A673 (cell line): ENCODE measurements at regions not wholly inside any gene's neighbourhood (a gene's known extent, or its start where the extent isn't known, plus 50 kb on each side); places are given as distances from the start of the nearest gene placed in this dataset.

Experiments used
- CTCF ChIP-seq: fragments of 300-800, 200-600 bp; sonication (generic); conservative IDR thresholded peaks from 2 replicates; pipeline ENCODE4 v1.5.1; 2017; ENCODE audit warnings: low read depth, mild to moderate bottlenecking, antibody characterized with exemption, low read length, moderate library complexity, mixed read lengths
- EZH2 ChIP-seq: fragments of 200-600 bp; sonication (generic); IDR thresholded peaks from 2 replicates; pipeline ENCODE4 v1.6.1; 2017; ENCODE audit warnings: borderline replicate concordance, low read depth, mild to moderate bottlenecking, mixed read lengths, antibody characterized with exemption, low read length; ENCODE audit not compliant: poor library complexity, severe bottlenecking

DNA sequence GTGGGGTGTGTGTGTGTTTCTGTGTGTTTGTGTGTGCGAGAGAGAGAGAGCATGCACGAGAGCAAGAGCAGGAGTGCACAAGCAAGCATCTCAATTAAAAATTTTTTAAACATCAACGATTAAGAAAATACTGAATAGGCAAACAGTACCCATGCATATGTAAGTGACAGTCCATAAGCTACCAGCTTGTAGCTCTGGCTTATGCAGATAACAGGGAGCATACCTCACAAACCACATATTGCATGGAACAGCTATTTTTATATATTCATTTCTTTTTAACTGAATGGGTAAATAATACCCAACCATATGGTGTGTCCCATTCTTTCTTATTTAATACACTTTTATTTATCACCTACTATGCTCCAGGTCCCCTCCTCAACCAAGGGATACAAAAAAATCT is 234.5 kb downstream of the KBTBD8 start:
- TF ChIP-seq CTCF (no peak), EZH2 (no peak)
